Neuronal stem cell (in vitro differentiated cells): ENCODE measurements at regions not wholly inside any gene's neighbourhood (a gene's known extent, or its start where the extent isn't known, plus 50 kb on each side); places are given as distances from the start of the nearest gene placed in this dataset.
A peak's percentile ranks its signal among the peaks of the same experiment; 100 is the strongest.

Experiments
- DNase-seq: peaks from one replicate; pipeline ENCODE4 v3.0.0-alpha.2; 2013; ENCODE audit warnings: low spot score
- H2AFZ ChIP-seq: one replicate; pipeline ENCODE4 v1.6.1; 2013; ENCODE audit warnings: mild to moderate bottlenecking, low read length, inconsistent platforms
- H2AK5ac ChIP-seq: 2 replicates; pipeline ENCODE4 v1.6.1; 2013; ENCODE audit warnings: low read depth, mild to moderate bottlenecking, inconsistent platforms, low read length, moderate library complexity, mixed read lengths
- H2BK120ac ChIP-seq: 2 replicates; pipeline ENCODE4 v1.6.1; 2013; ENCODE audit warnings: low read depth, mild to moderate bottlenecking, inconsistent platforms, low read length, moderate library complexity, mixed read lengths
- H2BK12ac ChIP-seq: one replicate; pipeline ENCODE4 v1.6.1; 2013; ENCODE audit warnings: low read length, inconsistent platforms
- H2BK15ac ChIP-seq: 2 replicates; pipeline ENCODE4 v1.6.1; 2013; ENCODE audit warnings: mild to moderate bottlenecking, low read length, inconsistent platforms, mixed read lengths
- H2BK5ac ChIP-seq: one replicate; pipeline ENCODE4 v1.6.1; 2013; ENCODE audit warnings: inconsistent platforms, mild to moderate bottlenecking, low read length, moderate library complexity
- H3K14ac ChIP-seq: one replicate; pipeline ENCODE4 v1.6.1; 2013; ENCODE audit warnings: low read length, inconsistent platforms
- H3K18ac ChIP-seq: 2 replicates; pipeline ENCODE4 v1.6.1; 2013; ENCODE audit warnings: low read length, inconsistent platforms
- H3K23ac ChIP-seq: 2 replicates; pipeline ENCODE4 v1.6.1; 2013; ENCODE audit warnings: low read depth, mild to moderate bottlenecking, mixed read lengths, low read length, inconsistent platforms; ENCODE audit not compliant: poor library complexity
- H3K27ac ChIP-seq: replicated peaks from 3 replicates; pipeline ENCODE4 v1.5.1; 2013; ENCODE audit warnings: low read length, inconsistent platforms
- H3K27me3 ChIP-seq, 3 experiments: 2 replicates each; pipeline ENCODE4 v1.6.1; 2013; ENCODE audit warnings: low read length in 3 of 3, mild to moderate bottlenecking in 2 of 3, inconsistent platforms in 1 of 3, low read depth in 1 of 3, mixed read lengths in 1 of 3, moderate library complexity in 1 of 3; ENCODE audit not compliant: control insufficient read depth in 3 of 3, insufficient read depth in 3 of 3
- H3K36me3 ChIP-seq, 2 donors: replicated peaks in 1 of 2; 2 replicates each; pipeline ENCODE4 v1.6.1; 2013; ENCODE audit warnings: low read length in 2 of 2; ENCODE audit not compliant: control insufficient read depth in 2 of 2, insufficient read depth in 2 of 2
- H3K4ac ChIP-seq: 2 replicates; pipeline ENCODE4 v1.6.1; 2013; ENCODE audit warnings: inconsistent platforms, mild to moderate bottlenecking, low read length, moderate library complexity
- H3K4me1 ChIP-seq, 2 donors: 1 replicate in 1 of 2; 2 replicates in 1 of 2; pipeline ENCODE4 v1.6.1; 2013; ENCODE audit warnings: low read length in 2 of 2, low read depth in 1 of 2; ENCODE audit not compliant: control insufficient read depth in 2 of 2, insufficient read depth in 1 of 2
- H3K4me2 ChIP-seq: one replicate; pipeline ENCODE4 v1.6.1; 2013; ENCODE audit warnings: mild to moderate bottlenecking, low read length, inconsistent platforms; ENCODE audit not compliant: insufficient read depth, poor library complexity, severe bottlenecking
- H3K4me3 ChIP-seq, 2 donors: 2 replicates each; pipeline ENCODE4 v1.5.1; 2013; ENCODE audit warnings: low read length in 2 of 2, mild to moderate bottlenecking in 2 of 2, inconsistent platforms in 1 of 2, moderate library complexity in 1 of 2
- H3K79me1 ChIP-seq: one replicate; pipeline ENCODE4 v1.6.1; 2013; ENCODE audit warnings: low read depth, mild to moderate bottlenecking, inconsistent platforms, low read length, moderate library complexity
- H3K9ac ChIP-seq: one replicate; pipeline ENCODE4 v1.6.1; 2013; ENCODE audit warnings: mild to moderate bottlenecking, low read depth, low read length, inconsistent platforms; ENCODE audit not compliant: poor library complexity
- H3K9me3 ChIP-seq, 2 donors: replicated peaks in 1 of 2; 2 replicates each; pipeline versions ENCODE3 to v1.6.1; 2013; ENCODE audit warnings: low read length in 2 of 2, mild to moderate bottlenecking in 2 of 2, inconsistent platforms in 1 of 2, low read depth in 1 of 2, mixed read lengths in 1 of 2, moderate library complexity in 1 of 2; ENCODE audit not compliant: control insufficient read depth in 2 of 2, insufficient read depth in 1 of 2
- H4K8ac ChIP-seq: one replicate; pipeline ENCODE4 v1.6.1; 2013; ENCODE audit warnings: low read depth, mild to moderate bottlenecking, inconsistent platforms, low read length, moderate library complexity
- H4K91ac ChIP-seq: one replicate; pipeline ENCODE4 v1.6.1; 2013; ENCODE audit warnings: low read length, low read depth, mild to moderate bottlenecking, inconsistent platforms; ENCODE audit not compliant: poor library complexity
- WGBS, 2 donors: extraction: QIAGEN DNeasy Blood & Tissue Kit; methylation state at CpG; one replicate each; pipeline ENCODE4 v1.1.7; 2013; ENCODE audit warnings: missing lambda C conversion rate in 2 of 2, mixed read lengths in 1 of 2; ENCODE audit not compliant: insufficient read length in 2 of 2, insufficient replicate concordance in 1 of 2; ENCODE audit errors: extremely low coverage in 2 of 2; 5-methylcytosine and 5-hydroxymethylcytosine counted together

DNA sequence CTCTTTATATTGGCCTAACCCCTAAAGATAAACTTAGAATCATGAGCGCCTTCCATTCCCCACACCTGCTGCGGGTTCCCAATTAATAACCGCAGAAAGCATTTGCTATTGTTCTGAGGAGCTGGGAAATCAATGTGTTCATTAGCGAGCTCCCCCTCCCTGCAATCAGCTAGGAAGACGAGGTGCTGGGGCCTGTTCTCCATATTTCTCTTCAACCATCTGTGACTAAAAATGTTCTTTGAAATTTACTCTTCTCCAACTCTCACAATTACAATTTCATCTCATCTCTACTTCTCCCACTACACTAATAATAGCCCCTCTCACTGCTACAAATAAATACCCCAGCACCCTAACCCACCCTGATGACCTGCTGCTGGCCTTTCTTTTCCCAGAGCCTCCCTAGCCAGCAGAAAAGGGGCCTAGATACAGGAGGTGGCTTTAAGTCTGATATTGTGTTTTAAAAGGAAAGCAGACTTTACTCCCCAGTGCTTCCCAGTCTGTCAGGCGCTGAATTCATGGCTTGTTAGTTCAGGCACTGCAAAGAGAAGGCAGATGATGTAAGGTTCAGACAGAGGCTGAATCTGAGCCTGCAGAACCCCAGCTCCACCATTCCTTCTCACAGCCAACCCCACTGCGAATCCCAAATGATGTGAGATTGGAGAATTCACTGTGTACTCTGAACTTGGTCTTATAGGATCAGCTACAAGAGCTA, 477.5 kb upstream of the DAB1 start:
- H3K27ac ChIP-seq, result peak overlapping the region; percentile 45
- no peaks in the 10 kb centered on the region for H3K9me3 ChIP-seq
- DNase-seq, result no peak
- H2BK15ac ChIP-seq, result no peak overlapping the region
- no peak overlapping the region for H4K8ac ChIP-seq
- H3K4me2 ChIP-seq, result no peak overlapping the region
- H2BK120ac ChIP-seq, result no peak overlapping the region
- H3K79me1 ChIP-seq, result no peaks in the 10 kb centered on the region
- H2BK12ac ChIP-seq, result no peak overlapping the region
- H2AK5ac ChIP-seq, result no peak overlapping the region
- no peak overlapping the region for H3K9ac ChIP-seq
- H3K4ac ChIP-seq, result no peak overlapping the region
- H2BK5ac ChIP-seq, result no peak overlapping the region
- no peak overlapping the region for H3K23ac ChIP-seq
- H3K36me3 ChIP-seq, result no peaks in the 10 kb centered on the region
- WGBS, 2 donors, result no CpG with 5 or more reads among the region's 7 CpGs
- H3K4me3 ChIP-seq, result no peak overlapping the region
- no peak overlapping the region for H2AFZ ChIP-seq
- H3K27me3 ChIP-seq, result no peaks in the 10 kb centered on the region
- no peak overlapping the region for H3K14ac ChIP-seq
- no peak overlapping the region for H3K18ac ChIP-seq
- no peak overlapping the region for H4K91ac ChIP-seq
- peaks cover 4 to 11% of the 10 kb centered on the region in 2 donors for H3K4me1 ChIP-seq

DNA sequence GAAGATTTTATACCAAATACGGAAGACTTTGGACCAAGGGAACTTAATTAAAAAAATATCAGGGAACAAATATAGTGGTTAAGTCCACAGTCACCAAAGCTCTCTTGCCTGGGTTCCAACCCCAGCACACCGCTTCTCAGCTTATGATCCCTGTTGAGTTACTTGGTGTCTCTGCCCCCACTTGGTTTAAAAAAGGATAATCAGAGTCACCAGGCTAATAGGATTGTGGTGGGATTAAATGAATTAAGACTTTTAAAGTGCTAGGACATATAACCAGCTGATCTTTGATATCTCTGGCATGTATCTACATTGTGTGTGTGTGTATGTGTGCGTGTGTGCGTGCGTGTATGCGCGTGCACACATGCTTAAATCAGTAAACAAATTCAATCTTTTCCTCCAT, 474.7 kb upstream of the DAB1 start:
- H2AK5ac ChIP-seq, result no peak overlapping the region
- no peak overlapping the region for H3K23ac ChIP-seq
- H2AFZ ChIP-seq, result no peak overlapping the region
- no peaks in the 10 kb centered on the region for H3K9me3 ChIP-seq
- no peaks in the 10 kb centered on the region for H3K79me1 ChIP-seq
- peaks cover 14 to 19% of the 10 kb centered on the region in 2 donors for H3K4me1 ChIP-seq
- H3K36me3 ChIP-seq, result no peaks in the 10 kb centered on the region
- H3K9ac ChIP-seq, result no peak overlapping the region
- H4K8ac ChIP-seq, result no peak overlapping the region
- no peak overlapping the region for H2BK120ac ChIP-seq
- no peak overlapping the region for H3K4me3 ChIP-seq
- no peak overlapping the region for H2BK5ac ChIP-seq
- no peak overlapping the region for H3K14ac ChIP-seq
- no peak overlapping the region for H3K4ac ChIP-seq
- no peak overlapping the region for H3K18ac ChIP-seq
- no peak overlapping the region for H4K91ac ChIP-seq
- H3K27ac ChIP-seq, result no peak overlapping the region
- no peak overlapping the region for H2BK15ac ChIP-seq
- H2BK12ac ChIP-seq, result no peak overlapping the region
- H3K4me2 ChIP-seq, result no peak overlapping the region
- DNase-seq, result no peak
- no peaks in the 10 kb centered on the region for H3K27me3 ChIP-seq
- WGBS, 2 donors, result no CpG with 5 or more reads among the region's 7 CpGs

DNA sequence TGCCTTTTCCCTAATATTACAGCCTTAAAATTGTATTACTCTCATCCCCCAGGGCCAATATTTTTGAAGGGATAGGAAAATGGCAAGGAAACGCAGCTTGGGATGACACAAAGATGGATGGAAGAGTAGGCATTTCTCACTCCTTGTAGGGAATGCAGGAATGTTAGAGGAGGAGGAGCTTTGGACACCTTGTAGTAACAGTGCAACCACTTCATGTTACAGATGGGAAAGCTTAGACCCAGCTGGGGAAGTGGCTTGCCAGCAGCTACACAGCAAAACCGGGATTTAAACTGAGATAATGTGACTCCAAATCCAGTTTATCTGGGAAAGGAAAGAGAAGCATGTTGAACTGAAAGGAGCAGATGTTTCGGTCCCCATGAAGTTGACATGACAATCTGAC, 473.7 kb upstream of the DAB1 start:
- H3K27me3 ChIP-seq, result no peaks in the 10 kb centered on the region
- H4K91ac ChIP-seq, result no peak overlapping the region
- H2BK5ac ChIP-seq, result no peak overlapping the region
- H3K4me3 ChIP-seq, result no peak overlapping the region
- no peak overlapping the region for H2AFZ ChIP-seq
- H4K8ac ChIP-seq, result no peak overlapping the region
- H3K4ac ChIP-seq, result no peak overlapping the region
- no peak for DNase-seq
- no peaks in the 10 kb centered on the region for H3K9me3 ChIP-seq
- no peaks in the 10 kb centered on the region for H3K79me1 ChIP-seq
- H3K9ac ChIP-seq, result no peak overlapping the region
- H3K27ac ChIP-seq, result no peak overlapping the region
- H2BK12ac ChIP-seq, result no peak overlapping the region
- H3K36me3 ChIP-seq, result no peaks in the 10 kb centered on the region
- no peak overlapping the region for H2AK5ac ChIP-seq
- no peak overlapping the region for H3K23ac ChIP-seq
- H3K14ac ChIP-seq, result no peak overlapping the region
- H3K4me1 ChIP-seq, result peaks cover 14 to 19% of the 10 kb centered on the region in 2 donors
- no CpG with 5 or more reads among the region's 3 CpGs for WGBS, 2 donors
- no peak overlapping the region for H3K18ac ChIP-seq
- no peak overlapping the region for H2BK120ac ChIP-seq
- H2BK15ac ChIP-seq, result no peak overlapping the region
- H3K4me2 ChIP-seq, result no peak overlapping the region

DNA sequence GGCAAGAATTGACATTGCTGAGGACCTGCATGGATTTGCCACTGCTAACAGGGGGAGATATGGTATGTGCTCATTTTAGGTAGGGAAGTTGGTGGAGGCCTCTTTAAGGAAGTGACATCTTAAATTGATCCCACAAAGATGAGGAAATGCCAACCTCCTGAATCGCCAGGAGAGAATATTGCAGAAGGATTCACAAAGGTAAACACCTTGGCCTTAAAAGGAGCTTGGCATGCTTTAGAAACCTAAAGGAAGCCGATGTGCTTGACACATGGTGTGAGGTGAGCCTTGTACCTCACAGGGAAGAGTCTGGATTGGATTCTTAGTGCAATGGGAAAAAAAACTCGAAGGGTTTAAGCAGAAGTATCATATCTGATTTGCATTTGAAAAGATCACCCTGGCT, 470.5 kb upstream of the DAB1 start:
- Histone ChIP-seq H2BK120ac (no peak overlapping the region), H2BK5ac (no peak overlapping the region), H3K79me1 (no peaks in the 10 kb centered on the region), H2AK5ac (no peak overlapping the region), H3K9ac (no peak overlapping the region), H3K27me3 (no peaks in the 10 kb centered on the region), H3K27ac (no peak overlapping the region), H3K4me3 (no peak overlapping the region), H3K4me2 (no peak overlapping the region), H2BK15ac (no peak overlapping the region), H3K18ac (no peak overlapping the region), H3K14ac (no peak overlapping the region), H2AFZ (no peak overlapping the region), H3K4me1 (peaks cover 15% of the 10 kb centered on the region in 2 donors), H3K9me3 (no peaks in the 10 kb centered on the region), H2BK12ac (no peak overlapping the region), H3K23ac (no peak overlapping the region), H3K4ac (no peak overlapping the region), H4K91ac (no peak overlapping the region), H3K36me3 (no peaks in the 10 kb centered on the region), H4K8ac (no peak overlapping the region)
- DNase-seq, result no peak
- WGBS, 2 donors, result no CpG with 5 or more reads among the region's 3 CpGs
